Transverse colon (tissue), 4 donors: ENCODE measurements at regions not wholly inside any gene's neighbourhood (a gene's known extent, or its start where the extent isn't known, plus 50 kb on each side); places are given as distances from the start of the nearest gene placed in this dataset.

Experiments
- DNase-seq: peaks from one replicate; pipeline ENCODE4 v3.0.0-alpha.2; 2019
- H3K27ac ChIP-seq, 4 donors: fragments of 200-600 bp; sonication (generic); 2 replicates each; pipeline ENCODE4 v1.5.1; 2016 to 2018; ENCODE audit warnings: inconsistent platforms in 4 of 4
- H3K27me3 ChIP-seq: fragments of 200-600 bp; sonication (generic); 2 replicates; pipeline ENCODE4 v1.5.1; 2017; ENCODE audit warnings: inconsistent platforms
- H3K36me3 ChIP-seq, 4 donors: fragments of 200-600 bp; sonication (generic); 2 replicates each; pipeline ENCODE4 v1.5.1; 2017 to 2019; ENCODE audit warnings: inconsistent platforms in 4 of 4
- H3K4me1 ChIP-seq, 4 donors: fragments of 200-600 bp; sonication (generic); 2 replicates each; pipeline ENCODE4 v1.5.1; 2017 to 2020; ENCODE audit warnings: inconsistent platforms in 4 of 4
- H3K4me3 ChIP-seq, 4 donors: fragments of 200-600 bp; sonication (generic); 1 replicate in 1 of 4; 2 replicates in 3 of 4; pipeline versions ENCODE4 v1.5.1 to v1.6.1; 2017 to 2019; ENCODE audit warnings: inconsistent platforms in 4 of 4
- H3K9me3 ChIP-seq, 2 donors: fragments of 200-600 bp; sonication (generic); 2 replicates each; pipeline ENCODE4 v1.5.1; 2017 to 2019; ENCODE audit warnings: inconsistent platforms in 2 of 2
- CTCF ChIP-seq, 5 experiments: fragments of 200-600 bp in 3 of 5; fragments of 450-650 bp in 2 of 5; sonication (generic) in 3 of 5; IDR thresholded peaks; 1 replicate in 2 of 5; 2 replicates in 3 of 5; pipeline ENCODE4 v1.5.1; 2016 to 2017; ENCODE audit warnings: antibody characterized with exemption in 5 of 5, inconsistent platforms in 3 of 5, mild to moderate bottlenecking in 2 of 5, moderate library complexity in 1 of 5
- EP300 ChIP-seq: sonication (generic); formaldehyde crosslinking; IDR thresholded peaks from one replicate; pipeline ENCODE4 v1.6.1; 2017; ENCODE audit warnings: antibody characterized with exemption, low read depth
- POLR2A ChIP-seq: fragments of 450-650 bp; IDR thresholded peaks from one replicate; pipeline ENCODE4 v1.6.1; 2016; ENCODE audit warnings: antibody characterized with exemption, mild to moderate bottlenecking, moderate library complexity
- POLR2AphosphoS5 ChIP-seq, 3 donors: sonication (generic); formaldehyde crosslinking; IDR thresholded peaks; one replicate each; pipeline ENCODE4 v1.6.1; 2016; ENCODE audit warnings: antibody characterized with exemption in 3 of 3
- WGBS, 2 donors: methylation state at CpG; one replicate each; pipeline ENCODE4 v1.1.5; 2018; ENCODE audit warnings: low coverage in 1 of 2; 5-methylcytosine and 5-hydroxymethylcytosine counted together
- in situ Hi-C, 4 donors: fragments of 200-750 bp; cut with MboI; loops; one replicate each; pipeline versions ENCODE4 v1.15.0 to v1.15.1; 2017; ENCODE audit warnings: low sequenced_read_pairs in 3 of 4, low pct_ligation_motif_present in 1 of 4, low pct_unique_long_range_greater_than_20kb in 1 of 4
- intact Hi-C: fragments of 100-400 bp; cut with DNase I; formaldehyde crosslinking; loops from one replicate; pipeline ENCODE4 v1.15.1; 2023; ENCODE audit warnings: low total_unique reads

GRCh38 chr9:29773676-29774075, 2200.4 kb upstream of the C9orf72 start:
- TF ChIP-seq POLR2A (no peak), POLR2AphosphoS5 (IDR thresholded peaks at IDR 0.05) (no peak), EP300 (no peak), CTCF (IDR thresholded peaks at IDR 0.05) (no peak)
- Histone ChIP-seq H3K9me3 (no peaks in the 10 kb centered on the region), H3K27me3 (no peaks in the 10 kb centered on the region), H3K27ac (no peak overlapping the region), H3K4me1 (no peaks in the 10 kb centered on the region), H3K4me3 (no peak overlapping the region), H3K36me3 (no peaks in the 10 kb centered on the region)
- DNase-seq, result no peak
- intact Hi-C loops (no loop called here), in situ Hi-C loops (loop anchor here in 1 of 4 donors (25.0 kb wide), 1 partner anchor 111 kb away; no protein-coding TSS in a partner anchor)

GRCh38 chr9:29775491-29775890, 2202.2 kb upstream of the C9orf72 start:
- no peak for TF ChIP-seq CTCF (IDR thresholded peaks at IDR 0.05)
- no peak for TF ChIP-seq POLR2AphosphoS5 (IDR thresholded peaks at IDR 0.05)
- no peak for TF ChIP-seq POLR2A
- no peak for TF ChIP-seq EP300
- no peak overlapping the region for H3K27ac ChIP-seq
- H3K4me3 ChIP-seq, result no peak overlapping the region
- H3K36me3 ChIP-seq, result no peaks in the 10 kb centered on the region
- in situ Hi-C loops (no loop called here), intact Hi-C loops (no loop called here)
- 70 to 80% methylated on average over 4 to 5 of the region's 5 CpGs for WGBS, 2 donors
- no peaks in the 10 kb centered on the region for H3K9me3 ChIP-seq
- no peaks in the 10 kb centered on the region for H3K4me1 ChIP-seq
- no peaks in the 10 kb centered on the region for H3K27me3 ChIP-seq
- DNase-seq, result no peak

- Histone ChIP-seq H3K9me3 (no peaks in the 10 kb centered on the region), H3K4me1 (no peaks in the 10 kb centered on the region), H3K27me3 (no peaks in the 10 kb centered on the region), H3K4me3 (no peak overlapping the region), H3K36me3 (no peaks in the 10 kb centered on the region), H3K27ac (no peak overlapping the region)
- intact Hi-C loops, result no loop called here
- no peak for TF ChIP-seq POLR2AphosphoS5 (IDR thresholded peaks at IDR 0.05)
- no peak for TF ChIP-seq CTCF (IDR thresholded peaks at IDR 0.05)
- TF ChIP-seq POLR2A, result no peak
- TF ChIP-seq EP300, result no peak
- in situ Hi-C loops, result no loop called here
- no peak for DNase-seq
- WGBS, 2 donors, result 82 to 87% methylated on average over 3 to 7 of the region's 7 CpGs
Observed at GRCh38 chr9:29778281-29778849, 2205.1 kb upstream of the C9orf72 start.

- 57 to 67% methylated on average over 1 of the region's 1 CpG for WGBS, 2 donors
- Histone ChIP-seq H3K27me3 (no peaks in the 10 kb centered on the region), H3K36me3 (no peaks in the 10 kb centered on the region), H3K4me3 (no peak overlapping the region), H3K4me1 (no peaks in the 10 kb centered on the region), H3K9me3 (no peaks in the 10 kb centered on the region), H3K27ac (no peak overlapping the region)
- intact Hi-C loops, result no loop called here
- DNase-seq, result no peak
- in situ Hi-C loops, result no loop called here
- TF ChIP-seq EP300, result no peak
- no peak for TF ChIP-seq POLR2A
- TF ChIP-seq CTCF (IDR thresholded peaks at IDR 0.05), result no peak
- TF ChIP-seq POLR2AphosphoS5 (IDR thresholded peaks at IDR 0.05), result no peak
Observed at GRCh38 chr9:29793970-29794369, 2220.7 kb upstream of the C9orf72 start.
